ENCODE measurements at regions not wholly inside any gene's neighbourhood (a gene's known extent, or its start where the extent isn't known, plus 50 kb on each side); places are given as distances from the start of the nearest gene placed in this dataset.

GRCh38 chr18:72235422-72235821, 308.7 kb downstream of the CBLN2 start:
- TF ChIP-seq CTCF (optimal IDR thresholded peaks at IDR 0.05 in 1 of 3, IDR thresholded peaks at IDR 0.05 in 1 of 3, conservative IDR thresholded peaks at IDR 0.05 in 1 of 3; ENCODE audit: extremely low read depth in 1 of 3, insufficient read depth in 2 of 3, low read length in 3 of 3) (no peak), EZH2 (IDR thresholded peaks at IDR 0.05; ENCODE audit: low read length) (no peak)
- no peaks in the 10 kb centered on the region for H3K27me3 ChIP-seq (ENCODE audit: control insufficient read depth, extremely low read depth, insufficient read depth, low read length)
- H3K9ac ChIP-seq (ENCODE audit: control insufficient read depth, extremely low read depth, insufficient read depth, low read length), result no peak overlapping the region
- no peaks in the 10 kb centered on the region for H3K36me3 ChIP-seq (ENCODE audit: control insufficient read depth in 2 of 2, extremely low read depth in 1 of 2, insufficient read depth in 2 of 2, low read length in 2 of 2)
- no peaks in the 10 kb centered on the region for H3K79me2 ChIP-seq (ENCODE audit: control insufficient read depth, insufficient read depth, low read length)
- H3K4me3 ChIP-seq (ENCODE audit: control insufficient read depth in 2 of 3, extremely low read depth in 1 of 3, insufficient read depth in 2 of 3, low read depth in 1 of 3, low read length in 3 of 3), result no peak overlapping the region
- no peaks in the 10 kb centered on the region for H3K9me3 ChIP-seq (ENCODE audit: control insufficient read depth, low read depth, low read length)
- dilution Hi-C loops (cut with MboI; ENCODE audit: extremely low pct_ligation_motif_present, low sequenced_read_pairs), result no loop called here
- H4K20me1 ChIP-seq (ENCODE audit: control insufficient read depth, extremely low read depth, insufficient read depth, low read length), result no peaks in the 10 kb centered on the region
- no peak overlapping the region for H3K4me2 ChIP-seq (ENCODE audit: control insufficient read depth, extremely low read depth, insufficient read depth, low read depth, low read length)
- H3K9me1 ChIP-seq (ENCODE audit: control insufficient read depth, extremely low read depth, insufficient read depth, low read length), result no peaks in the 10 kb centered on the region
- DNase-seq (ENCODE audit: low read depth, low spot score) (no peak), FAIRE-seq (no peak)
- H3K4me1 ChIP-seq (ENCODE audit: control insufficient read depth, extremely low read depth, insufficient read depth, low read length), result no peaks in the 10 kb centered on the region
- H3K27ac ChIP-seq (ENCODE audit: control insufficient read depth, insufficient read depth, low read length), result no peak overlapping the region
- H2AFZ ChIP-seq (ENCODE audit: control insufficient read depth, low read length), result no peak overlapping the region

DNA sequence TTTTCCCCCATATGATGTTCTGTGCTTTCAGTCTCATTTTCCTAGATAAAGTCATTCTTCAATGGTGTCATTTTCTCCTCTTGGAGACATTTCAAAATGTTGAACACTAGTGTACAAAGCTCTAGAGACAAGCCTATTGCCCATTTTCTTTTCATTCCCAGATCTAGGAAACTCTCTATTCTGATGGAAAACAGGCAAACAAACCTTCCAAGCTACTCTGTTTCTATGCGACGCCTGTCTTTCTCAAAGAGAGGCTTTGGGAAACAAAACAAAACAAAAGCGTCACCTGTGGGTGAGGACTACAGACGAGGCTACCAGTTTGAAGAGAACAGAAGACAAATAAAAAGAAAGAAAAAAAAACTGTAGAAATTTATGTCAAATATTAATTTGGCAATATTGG, 311.0 kb downstream of the CBLN2 start:
- Histone ChIP-seq H3K4me2 (ENCODE audit: control insufficient read depth, extremely low read depth, insufficient read depth, low read depth, low read length) (no peak overlapping the region), H3K4me1 (ENCODE audit: control insufficient read depth, extremely low read depth, insufficient read depth, low read length) (no peaks in the 10 kb centered on the region), H3K27ac (ENCODE audit: control insufficient read depth, insufficient read depth, low read length) (no peak overlapping the region), H4K20me1 (ENCODE audit: control insufficient read depth, extremely low read depth, insufficient read depth, low read length) (no peaks in the 10 kb centered on the region), H2AFZ (ENCODE audit: control insufficient read depth, low read length) (no peak overlapping the region), H3K9ac (ENCODE audit: control insufficient read depth, extremely low read depth, insufficient read depth, low read length) (no peak overlapping the region), H3K4me3 (ENCODE audit: control insufficient read depth in 2 of 3, extremely low read depth in 1 of 3, insufficient read depth in 2 of 3, low read depth in 1 of 3, low read length in 3 of 3) (no peak overlapping the region), H3K79me2 (ENCODE audit: control insufficient read depth, insufficient read depth, low read length) (no peaks in the 10 kb centered on the region), H3K9me1 (ENCODE audit: control insufficient read depth, extremely low read depth, insufficient read depth, low read length) (no peaks in the 10 kb centered on the region), H3K27me3 (ENCODE audit: control insufficient read depth, extremely low read depth, insufficient read depth, low read length) (no peaks in the 10 kb centered on the region), H3K9me3 (ENCODE audit: control insufficient read depth, low read depth, low read length) (no peaks in the 10 kb centered on the region), H3K36me3 (ENCODE audit: control insufficient read depth in 2 of 2, extremely low read depth in 1 of 2, insufficient read depth in 2 of 2, low read length in 2 of 2) (no peaks in the 10 kb centered on the region)
- dilution Hi-C loops (cut with MboI; ENCODE audit: extremely low pct_ligation_motif_present, low sequenced_read_pairs), result no loop called here
- TF ChIP-seq EZH2 (IDR thresholded peaks at IDR 0.05; ENCODE audit: low read length), result no peak
- no peak for TF ChIP-seq CTCF (optimal IDR thresholded peaks at IDR 0.05 in 1 of 3, IDR thresholded peaks at IDR 0.05 in 1 of 3, conservative IDR thresholded peaks at IDR 0.05 in 1 of 3; ENCODE audit: extremely low read depth in 1 of 3, insufficient read depth in 2 of 3, low read length in 3 of 3)
- no peak for DNase-seq (ENCODE audit: low read depth, low spot score)
- no peak for FAIRE-seq
